ENCODE measurements at regions not wholly inside any gene's neighbourhood (a gene's known extent, or its start where the extent isn't known, plus 50 kb on each side); places are given as distances from the start of the nearest gene placed in this dataset.

DNA sequence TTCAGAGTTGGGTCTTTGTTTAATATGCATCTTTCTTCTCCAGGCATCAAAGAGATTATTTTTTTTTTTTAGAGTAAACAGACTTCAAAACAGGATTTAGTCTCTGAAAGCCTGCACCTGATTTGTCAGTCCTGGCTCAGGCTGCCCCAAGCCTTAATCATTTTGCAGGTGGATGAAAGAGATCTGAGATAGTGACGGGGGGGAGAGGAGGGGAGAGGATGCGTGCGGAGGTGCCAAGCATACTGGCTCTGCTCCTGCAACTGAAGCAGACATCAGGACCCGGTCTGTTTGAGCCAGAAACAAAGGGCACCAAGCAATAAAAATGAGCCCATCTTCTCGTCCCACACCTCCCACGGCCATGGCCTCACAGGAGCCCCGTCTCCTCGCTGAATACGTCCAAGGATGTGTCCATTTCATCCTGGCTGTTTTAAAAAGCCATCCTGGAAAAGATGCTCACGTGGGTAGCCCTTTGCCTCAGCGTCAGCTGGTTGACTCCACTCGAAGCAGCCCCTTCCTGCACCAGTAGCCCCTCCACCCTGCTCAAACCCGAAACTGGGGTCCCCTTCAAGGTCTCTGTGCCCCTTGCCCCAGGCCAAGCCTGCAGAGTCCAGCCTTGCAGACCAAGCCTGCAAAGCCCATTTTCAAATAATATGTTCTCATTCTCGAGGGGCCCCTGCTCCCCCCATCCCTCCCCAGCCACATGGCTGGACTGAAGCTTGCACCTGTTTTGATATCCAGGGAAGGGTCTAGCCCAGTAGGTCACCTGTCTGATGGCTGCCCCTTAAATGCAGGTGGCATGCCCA, 84.8 kb upstream of the TNRC6C start:
- TF ChIP-seq POLR2A (IDR thresholded peaks at IDR 0.05) (no peak), EP300 (IDR thresholded peaks at IDR 0.05; ENCODE audit: low read depth) (no peak)
- TF ChIP-seq, protein P1, sequence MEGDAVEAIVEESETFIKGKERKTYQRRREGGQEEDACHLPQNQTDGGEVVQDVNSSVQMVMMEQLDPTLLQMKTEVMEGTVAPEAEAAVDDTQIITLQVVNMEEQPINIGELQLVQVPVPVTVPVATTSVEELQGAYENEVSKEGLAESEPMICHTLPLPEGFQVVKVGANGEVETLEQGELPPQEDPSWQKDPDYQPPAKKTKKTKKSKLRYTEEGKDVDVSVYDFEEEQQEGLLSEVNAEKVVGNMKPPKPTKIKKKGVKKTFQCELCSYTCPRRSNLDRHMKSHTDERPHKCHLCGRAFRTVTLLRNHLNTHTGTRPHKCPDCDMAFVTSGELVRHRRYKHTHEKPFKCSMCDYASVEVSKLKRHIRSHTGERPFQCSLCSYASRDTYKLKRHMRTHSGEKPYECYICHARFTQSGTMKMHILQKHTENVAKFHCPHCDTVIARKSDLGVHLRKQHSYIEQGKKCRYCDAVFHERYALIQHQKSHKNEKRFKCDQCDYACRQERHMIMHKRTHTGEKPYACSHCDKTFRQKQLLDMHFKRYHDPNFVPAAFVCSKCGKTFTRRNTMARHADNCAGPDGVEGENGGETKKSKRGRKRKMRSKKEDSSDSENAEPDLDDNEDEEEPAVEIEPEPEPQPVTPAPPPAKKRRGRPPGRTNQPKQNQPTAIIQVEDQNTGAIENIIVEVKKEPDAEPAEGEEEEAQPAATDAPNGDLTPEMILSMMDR (IDR thresholded peaks at IDR 0.05): no peak

All from transverse colon (tissue), 3 donors.